ENCODE measurements at regions not wholly inside any gene's neighbourhood (a gene's known extent, or its start where the extent isn't known, plus 50 kb on each side); places are given as distances from the start of the nearest gene placed in this dataset.

- no peaks in the 10 kb centered on the region for H3K27me3 ChIP-seq (replicated peaks; ENCODE audit: insufficient read depth, low read depth, low read length, poor library complexity)
- H3K4me3 ChIP-seq (ENCODE audit: low read depth, low read length, poor library complexity, severe bottlenecking) = no peak overlapping the region
- DNase-seq (ENCODE audit: low spot score) = no peak
- no peak overlapping the region for H3K27ac ChIP-seq (ENCODE audit: low read depth, low read length, poor library complexity, severe bottlenecking)
- BruUV-seq (replicated peaks) = no TSS peak
- TF ChIP-seq CTCF (conservative IDR thresholded peaks at IDR 0.05; ENCODE audit: low read depth, low read length) (no peak), EZH2 (IDR thresholded peaks at IDR 0.05; ENCODE audit: borderline replicate concordance, low read depth, low read length, poor library complexity, severe bottlenecking) (no peak)
- intact Hi-C loops (cut with micrococcal nuclease; ENCODE audit: unreplicated experiment) = loop anchor here (5.0 kb wide), 2 partner anchors 368 to 438 kb away; no protein-coding TSS in a partner anchor
- H3K4me1 ChIP-seq (ENCODE audit: insufficient read depth, low read length, poor library complexity, severe bottlenecking) = peaks cover 27% of the 10 kb centered on the region
- ChIA-PET POLR2A (ENCODE audit: low non-redundant PET) (no interaction called here), CTCF (no interaction called here)
- H3K9me3 ChIP-seq (ENCODE audit: low read depth, low read length, poor library complexity, severe bottlenecking) = no peaks in the 10 kb centered on the region
- H3K36me3 ChIP-seq (ENCODE audit: insufficient read depth, low read length, poor library complexity, severe bottlenecking) = no peaks in the 10 kb centered on the region
Observed at GRCh38 chr12:12019881-12020280, 50.9 kb upstream of the BCL2L14 start.

- no peak overlapping the region for H3K27ac ChIP-seq (ENCODE audit: low read depth, low read length, poor library complexity, severe bottlenecking)
- BruUV-seq (replicated peaks) = no TSS peak
- ChIA-PET POLR2A (ENCODE audit: low non-redundant PET) (no interaction called here), CTCF (no interaction called here)
- TF ChIP-seq EZH2 (IDR thresholded peaks at IDR 0.05; ENCODE audit: borderline replicate concordance, low read depth, low read length, poor library complexity, severe bottlenecking) = no peak
- no peak for TF ChIP-seq CTCF (conservative IDR thresholded peaks at IDR 0.05; ENCODE audit: low read depth, low read length)
- H3K27me3 ChIP-seq (replicated peaks; ENCODE audit: insufficient read depth, low read depth, low read length, poor library complexity) = no peaks in the 10 kb centered on the region
- no peak for DNase-seq (ENCODE audit: low spot score)
- no peaks in the 10 kb centered on the region for H3K9me3 ChIP-seq (ENCODE audit: low read depth, low read length, poor library complexity, severe bottlenecking)
- no peak overlapping the region for H3K4me3 ChIP-seq (ENCODE audit: low read depth, low read length, poor library complexity, severe bottlenecking)
- intact Hi-C loops (cut with micrococcal nuclease; ENCODE audit: unreplicated experiment) = no loop called here
- no peaks in the 10 kb centered on the region for H3K36me3 ChIP-seq (ENCODE audit: insufficient read depth, low read length, poor library complexity, severe bottlenecking)
- H3K4me1 ChIP-seq (ENCODE audit: insufficient read depth, low read length, poor library complexity, severe bottlenecking) = peaks cover 27% of the 10 kb centered on the region
Observed at GRCh38 chr12:12020762-12021161, 50.0 kb upstream of the BCL2L14 start.

Data from A673 (cell line).